PC-9 (cell line): ENCODE measurements at regions not wholly inside any gene's neighbourhood (a gene's known extent, or its start where the extent isn't known, plus 50 kb on each side); places are given as distances from the start of the nearest gene placed in this dataset.

Source experiments
- EZH2 ChIP-seq: fragments of 200-600 bp; sonication (generic); IDR thresholded peaks from 2 replicates; pipeline ENCODE4 v1.8.0; 2017; ENCODE audit warnings: antibody characterized with exemption, low read depth
- TF ChIP-seq, protein P1 (sequence below): fragments of 200-600 bp; sonication (generic); conservative IDR thresholded peaks from 2 replicates; pipeline ENCODE4 v1.6.1; 2017; ENCODE audit warnings: mixed run types, antibody characterized with exemption, mild to moderate bottlenecking, moderate library complexity

- TF ChIP-seq, protein P1, sequence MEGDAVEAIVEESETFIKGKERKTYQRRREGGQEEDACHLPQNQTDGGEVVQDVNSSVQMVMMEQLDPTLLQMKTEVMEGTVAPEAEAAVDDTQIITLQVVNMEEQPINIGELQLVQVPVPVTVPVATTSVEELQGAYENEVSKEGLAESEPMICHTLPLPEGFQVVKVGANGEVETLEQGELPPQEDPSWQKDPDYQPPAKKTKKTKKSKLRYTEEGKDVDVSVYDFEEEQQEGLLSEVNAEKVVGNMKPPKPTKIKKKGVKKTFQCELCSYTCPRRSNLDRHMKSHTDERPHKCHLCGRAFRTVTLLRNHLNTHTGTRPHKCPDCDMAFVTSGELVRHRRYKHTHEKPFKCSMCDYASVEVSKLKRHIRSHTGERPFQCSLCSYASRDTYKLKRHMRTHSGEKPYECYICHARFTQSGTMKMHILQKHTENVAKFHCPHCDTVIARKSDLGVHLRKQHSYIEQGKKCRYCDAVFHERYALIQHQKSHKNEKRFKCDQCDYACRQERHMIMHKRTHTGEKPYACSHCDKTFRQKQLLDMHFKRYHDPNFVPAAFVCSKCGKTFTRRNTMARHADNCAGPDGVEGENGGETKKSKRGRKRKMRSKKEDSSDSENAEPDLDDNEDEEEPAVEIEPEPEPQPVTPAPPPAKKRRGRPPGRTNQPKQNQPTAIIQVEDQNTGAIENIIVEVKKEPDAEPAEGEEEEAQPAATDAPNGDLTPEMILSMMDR: no peak
- no peak for TF ChIP-seq EZH2
Measured at GRCh38 chr9:106724566-106724965, 138.4 kb upstream of the ZNF462 start.
